HG03354 (cell line): ENCODE measurements at regions not wholly inside any gene's neighbourhood (a gene's known extent, or its start where the extent isn't known, plus 50 kb on each side); places are given as distances from the start of the nearest gene placed in this dataset.
"Not testable (repeated sequence)": the region's sequence is repeated elsewhere in the genome, so short reads cannot be mapped to it uniquely, and the experiment has no call there.

Source experiments
- ATAC-seq: cut with Tn5 transposase; IDR thresholded peaks from one replicate; pipeline ENCODE4 v1.9.1; 2021; ENCODE audit warnings: mild to moderate bottlenecking; ENCODE audit not compliant: unreplicated experiment, poor library complexity, severe bottlenecking

GRCh38 chr1:90236493-90236892, 241.6 kb downstream of the ZNF326 start:
- no peak for ATAC-seq

DNA sequence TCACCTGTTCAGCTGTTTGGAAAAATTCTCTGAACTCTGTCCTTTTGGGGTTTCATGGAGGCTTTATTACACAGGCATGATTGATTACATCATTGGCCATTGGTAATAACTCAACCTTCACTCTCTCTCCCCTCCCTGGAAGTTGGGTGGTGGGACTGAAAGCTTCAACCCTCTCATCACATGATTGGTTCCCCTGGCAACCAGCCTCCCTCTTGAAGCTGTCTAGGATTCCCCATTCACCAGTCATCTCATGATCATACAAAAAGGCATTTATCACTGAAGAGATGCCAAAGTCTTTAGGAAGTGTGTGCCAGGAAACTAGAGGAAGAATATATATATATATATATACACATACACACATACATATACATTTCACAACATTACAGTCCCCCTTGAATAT, 228.5 kb downstream of the ZNF326 start:
- no peak for ATAC-seq

DNA sequence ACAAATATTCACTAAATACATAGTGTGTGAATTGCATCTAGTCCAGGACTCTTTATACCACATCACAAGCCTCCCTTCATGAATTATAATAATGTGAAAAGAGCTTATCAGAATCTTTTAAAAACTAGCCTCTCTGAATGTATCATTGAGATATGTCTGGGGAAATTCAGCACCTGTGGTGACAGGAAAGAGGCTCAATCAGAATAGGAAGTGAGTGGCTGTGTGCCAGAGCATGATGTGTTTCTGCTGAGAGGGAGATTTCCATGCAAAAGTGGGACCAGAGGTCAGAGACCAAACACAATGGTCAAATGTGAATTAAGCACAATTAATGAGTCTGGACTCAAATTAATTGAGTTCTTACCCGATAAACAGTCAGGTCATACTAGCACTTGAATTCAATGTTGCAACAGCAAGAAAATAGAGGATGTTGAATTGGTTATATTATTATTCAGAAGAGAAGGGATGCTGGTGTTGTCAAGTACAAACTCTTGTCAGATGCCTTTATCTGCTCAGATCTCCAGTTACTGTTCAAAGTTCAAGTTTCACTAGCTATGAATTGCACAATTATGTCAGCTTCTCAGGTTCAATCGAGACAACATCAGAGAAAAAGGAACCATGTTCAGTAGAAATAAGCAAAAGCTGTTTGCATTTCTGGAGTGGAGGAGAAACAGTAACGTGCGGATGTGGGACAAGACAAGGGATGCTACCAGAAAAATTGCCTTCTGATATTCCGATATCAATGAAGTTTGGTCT, 226.2 kb downstream of the ZNF326 start:
- no peak for ATAC-seq

- ATAC-seq = no peak
These were observed 225.6 kb downstream of the ZNF326 start for GRCh38 chr1:90220496-90220895.

- ATAC-seq = not testable (repeated sequence)
These were observed 224.4 kb downstream of the ZNF326 start for GRCh38 chr1:90219166-90219871.

- no peak for ATAC-seq
These were observed 216.0 kb downstream of the ZNF326 start for GRCh38 chr1:90210633-90211491.

- no peak for ATAC-seq
These were observed 214.0 kb downstream of the ZNF326 start for GRCh38 chr1:90208949-90209348.

- no peak for ATAC-seq
These were observed 211.3 kb downstream of the ZNF326 start for GRCh38 chr1:90206260-90206659.

DNA sequence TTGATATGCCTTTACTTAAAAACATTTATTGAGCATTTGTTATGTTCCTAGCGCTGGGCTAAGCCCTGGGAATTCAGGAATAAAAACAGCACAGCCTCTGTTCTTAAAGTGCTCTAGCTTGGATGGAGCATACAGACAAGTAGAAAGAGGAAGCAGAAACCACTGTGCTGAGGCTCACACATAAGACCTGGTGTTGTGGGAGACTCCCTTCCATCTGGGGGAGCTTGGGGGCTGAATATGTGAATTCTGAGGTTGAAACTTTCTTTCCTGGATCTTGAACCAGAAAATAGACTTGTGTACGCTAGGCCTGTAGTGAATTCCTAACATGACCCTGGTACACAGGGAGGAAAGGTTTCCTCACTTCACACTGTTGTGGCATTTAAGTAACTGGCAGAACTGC, 209.9 kb downstream of the ZNF326 start:
- no peak for ATAC-seq

- ATAC-seq = no peak
These were observed 209.2 kb downstream of the ZNF326 start for GRCh38 chr1:90204023-90204590.

GRCh38 chr1:90201467-90202358, 206.8 kb downstream of the ZNF326 start:
- no peak for ATAC-seq

- no peak for ATAC-seq
These were observed 205.8 kb downstream of the ZNF326 start for GRCh38 chr1:90200646-90201205.

DNA sequence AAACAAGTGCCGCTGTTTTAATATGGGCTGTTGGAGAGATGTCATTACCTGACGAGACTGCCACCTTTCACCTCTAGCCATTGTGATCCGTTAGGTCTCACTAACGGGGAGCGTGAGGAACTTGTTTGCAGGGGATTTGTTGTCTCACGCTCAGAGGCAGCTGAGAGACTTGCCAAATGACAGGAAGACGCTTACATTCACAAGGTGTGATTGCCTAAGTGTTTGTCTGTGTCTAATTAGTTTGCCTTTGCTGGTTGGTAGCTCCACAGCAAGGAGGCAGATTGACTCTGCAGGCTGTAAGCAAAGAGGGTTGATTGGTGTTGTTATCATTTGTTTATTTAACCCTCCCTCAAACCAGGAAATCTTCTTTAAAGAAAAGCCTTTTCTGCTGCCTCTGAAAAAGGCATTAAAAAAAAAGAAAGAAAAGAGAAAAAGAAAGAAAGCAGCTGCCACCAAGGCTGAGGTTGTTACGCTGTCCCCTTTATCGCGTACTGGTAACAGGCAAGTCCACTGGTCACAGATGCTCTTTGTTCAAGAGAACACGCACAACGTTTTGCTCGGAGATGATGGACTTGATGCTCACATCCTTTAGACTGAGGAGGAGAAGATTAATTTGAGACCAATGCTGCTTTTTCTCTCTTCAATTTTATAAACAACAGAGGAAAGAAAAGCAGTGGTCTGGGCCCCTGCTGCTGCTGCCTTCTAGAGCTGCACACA, 203.9 kb downstream of the ZNF326 start:
- ATAC-seq = no peak

DNA sequence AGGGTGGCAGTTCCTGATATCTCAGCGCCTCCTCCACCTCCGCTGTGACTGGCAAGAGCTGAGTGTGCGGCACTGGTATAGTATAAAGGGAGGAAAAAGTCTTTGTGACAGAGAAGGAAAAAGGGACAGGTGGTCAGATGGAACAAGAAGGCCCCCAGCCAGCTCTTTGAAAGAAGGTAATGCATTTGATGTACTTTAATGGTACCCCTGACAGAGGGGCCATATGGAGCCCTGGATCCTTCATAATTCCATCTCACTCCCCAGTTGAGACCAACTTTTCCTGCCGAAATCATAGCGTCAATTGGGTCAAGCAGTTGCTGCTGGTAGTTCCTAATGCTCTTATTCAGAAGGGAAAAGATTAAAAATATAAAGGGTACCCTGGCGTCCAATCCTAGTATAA, 198.2 kb downstream of the ZNF326 start:
- no peak for ATAC-seq

DNA sequence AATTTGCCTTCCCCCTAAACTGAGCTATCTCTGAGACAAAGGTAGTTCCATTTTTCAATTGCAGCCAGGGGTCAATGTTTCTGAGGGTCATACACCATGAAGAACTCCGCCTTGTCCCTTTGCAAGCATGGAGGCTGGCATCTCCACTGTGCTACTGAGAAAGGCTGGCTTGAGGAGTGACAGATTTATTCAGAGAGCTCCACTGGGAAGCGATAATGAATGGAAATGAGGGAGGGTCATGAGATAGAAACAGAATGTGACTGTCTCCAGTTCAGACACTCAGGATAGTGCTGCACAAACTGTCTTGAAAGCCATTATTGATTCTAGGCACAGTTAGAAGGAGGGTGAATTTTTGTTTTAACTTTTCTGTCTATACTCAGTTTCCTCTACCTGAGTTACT, 197.5 kb downstream of the ZNF326 start:
- no peak for ATAC-seq

- no peak for ATAC-seq
These were observed 195.6 kb downstream of the ZNF326 start for GRCh38 chr1:90190523-90190922.

DNA sequence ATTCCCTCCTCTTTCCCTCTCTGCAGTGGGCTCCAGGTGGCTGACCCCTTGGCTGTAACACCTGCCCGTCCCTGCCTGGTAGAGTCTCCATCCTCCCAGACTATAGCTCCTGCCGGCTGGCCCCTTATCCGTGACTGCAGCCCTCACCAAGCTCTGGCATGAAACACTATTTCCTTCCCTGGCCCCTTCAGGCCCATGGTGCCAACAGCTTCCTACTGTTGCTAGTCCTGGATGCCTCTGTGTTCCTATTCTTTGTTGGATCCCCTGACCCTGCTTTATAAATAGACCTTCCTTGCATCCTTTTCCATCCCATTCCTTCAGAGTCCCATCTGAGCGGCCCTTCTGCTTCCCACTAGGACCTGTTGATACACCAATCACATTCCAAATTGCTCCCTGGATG, 195.0 kb downstream of the ZNF326 start:
- no peak for ATAC-seq

DNA sequence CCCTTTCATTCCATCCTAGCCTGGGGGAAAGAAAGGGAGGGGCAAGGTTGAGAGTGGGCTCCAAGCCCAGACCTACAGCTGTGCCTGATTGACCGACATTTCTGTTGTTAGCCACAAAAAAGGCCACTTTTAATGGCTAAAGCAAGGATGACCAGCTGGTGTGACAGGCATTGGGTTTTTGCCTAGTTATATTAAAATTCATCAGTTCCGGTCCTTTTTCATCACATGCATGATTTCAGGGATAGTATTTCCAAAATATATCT, 192.3 kb downstream of the ZNF326 start:
- no peak for ATAC-seq
